GM06990 (cell line): ENCODE measurements at regions not wholly inside any gene's neighbourhood (a gene's known extent, or its start where the extent isn't known, plus 50 kb on each side); places are given as distances from the start of the nearest gene placed in this dataset.

Experiments used
- DNase-seq: peaks from one replicate; pipeline ENCODE4 v3.0.0-alpha.2; 2011; ENCODE audit not compliant: insufficient read length; ENCODE audit errors: extremely low read depth
- H3K27me3 ChIP-seq: replicated peaks from 2 replicates; pipeline ENCODE4 v1.6.0; 2011; ENCODE audit warnings: low read length; ENCODE audit not compliant: control insufficient read depth, insufficient read depth
- H3K36me3 ChIP-seq: 2 replicates; pipeline ENCODE4 v1.5.1; 2011; ENCODE audit warnings: low read length; ENCODE audit not compliant: control insufficient read depth, insufficient read depth
- H3K4me3 ChIP-seq: replicated peaks from 2 replicates; pipeline ENCODE4 v1.5.1; 2011; ENCODE audit warnings: low read depth, mild to moderate bottlenecking, control low read depth, low read length
- CTCF ChIP-seq: IDR thresholded peaks from 2 replicates; pipeline ENCODE4 v1.5.1; 2011; ENCODE audit warnings: low read length, control low read depth, mild to moderate bottlenecking, inconsistent platforms; ENCODE audit not compliant: insufficient read depth, poor library complexity, severe bottlenecking

GRCh38 chr11:69396051-69396947, 85.2 kb upstream of the LINC01488 start:
- no peak for TF ChIP-seq CTCF
- Histone ChIP-seq H3K4me3 (no peak overlapping the region), H3K27me3 (no peaks in the 10 kb centered on the region), H3K36me3 (no peaks in the 10 kb centered on the region)
- DNase-seq, result no peak

GRCh38 chr11:69396948-69397307, 84.5 kb upstream of the LINC01488 start:
- Histone ChIP-seq H3K36me3 (no peaks in the 10 kb centered on the region), H3K27me3 (no peaks in the 10 kb centered on the region), H3K4me3 (no peak overlapping the region)
- no peak for TF ChIP-seq CTCF
- no peak for DNase-seq

- no peaks in the 10 kb centered on the region for H3K27me3 ChIP-seq
- DNase-seq, result no peak
- no peak overlapping the region for H3K4me3 ChIP-seq
- no peaks in the 10 kb centered on the region for H3K36me3 ChIP-seq
- no peak for TF ChIP-seq CTCF
Observed at GRCh38 chr11:69397732-69398131, 83.7 kb upstream of the LINC01488 start.

GRCh38 chr11:69398529-69399492, 82.7 kb upstream of the LINC01488 start:
- no peak overlapping the region for H3K4me3 ChIP-seq
- no peak for DNase-seq
- H3K27me3 ChIP-seq, result no peaks in the 10 kb centered on the region
- no peaks in the 10 kb centered on the region for H3K36me3 ChIP-seq
- TF ChIP-seq CTCF, result no peak

- no peaks in the 10 kb centered on the region for H3K27me3 ChIP-seq
- H3K36me3 ChIP-seq, result no peaks in the 10 kb centered on the region
- no peak for TF ChIP-seq CTCF
- DNase-seq, result no peak
- no peak overlapping the region for H3K4me3 ChIP-seq
Observed at GRCh38 chr11:69400140-69400539, 81.3 kb upstream of the LINC01488 start.
